ENCODE measurements at regions not wholly inside any gene's neighbourhood (a gene's known extent, or its start where the extent isn't known, plus 50 kb on each side); places are given as distances from the start of the nearest gene placed in this dataset.
"Not testable (repeated sequence)": the region's sequence is repeated elsewhere in the genome, so short reads cannot be mapped to it uniquely, and the experiment has no call there.

GRCh38 chr4:178196751-178197374 is 754.6 kb upstream of the AGA start:
- DNase-seq = no peak

- no peak for DNase-seq
These were observed 756.5 kb upstream of the AGA start for GRCh38 chr4:178198691-178199090.

- no peak for DNase-seq
These were observed 760.2 kb upstream of the AGA start for GRCh38 chr4:178202422-178202821.

GRCh38 chr4:178205826-178206225 is 763.6 kb upstream of the AGA start:
- no peak for DNase-seq

GRCh38 chr4:178215309-178215708 is 773.1 kb upstream of the AGA start:
- DNase-seq = no peak

- no peak for DNase-seq
These were observed 773.5 kb upstream of the AGA start for GRCh38 chr4:178215763-178216162.

GRCh38 chr4:178226421-178226820 is 784.2 kb upstream of the AGA start:
- not testable (repeated sequence) for DNase-seq

GRCh38 chr4:178233906-178234305 is 791.7 kb upstream of the AGA start:
- DNase-seq = no peak

GRCh38 chr4:178240891-178241290 is 798.7 kb upstream of the AGA start:
- DNase-seq = no peak

- DNase-seq = no peak
These were observed 799.4 kb upstream of the AGA start for GRCh38 chr4:178241601-178242118.

- no peak for DNase-seq
These were observed 800.4 kb upstream of the AGA start for GRCh38 chr4:178242655-178243054.

GRCh38 chr4:178244785-178245184 is 802.5 kb upstream of the AGA start:
- DNase-seq = no peak

GRCh38 chr4:178255172-178255571 is 812.9 kb upstream of the AGA start:
- no peak for DNase-seq

GRCh38 chr4:178258603-178259002 is 816.4 kb upstream of the AGA start:
- DNase-seq = no peak

- DNase-seq = no peak
These were observed 817.3 kb upstream of the AGA start for GRCh38 chr4:178259566-178259965.

GRCh38 chr4:178264001-178264400 is 821.8 kb upstream of the AGA start:
- DNase-seq = no peak

GRCh38 chr4:178271386-178271785 is 829.1 kb upstream of the AGA start:
- no peak for DNase-seq

GRCh38 chr4:178273168-178273567 is 830.9 kb upstream of the AGA start:
- DNase-seq = no peak

- DNase-seq = no peak
These were observed 833.6 kb upstream of the AGA start for GRCh38 chr4:178275671-178276360.

- no peak for DNase-seq
These were observed 838.1 kb upstream of the AGA start for GRCh38 chr4:178280362-178280761.

GRCh38 chr4:178288462-178288861 is 846.2 kb upstream of the AGA start:
- DNase-seq = no peak

GRCh38 chr4:178293601-178294000 is 851.4 kb upstream of the AGA start:
- DNase-seq = no peak

- DNase-seq = no peak
These were observed 854.4 kb upstream of the AGA start for GRCh38 chr4:178296669-178297068.

- no peak for DNase-seq
These were observed 864.3 kb upstream of the AGA start for GRCh38 chr4:178306565-178306964.

GRCh38 chr4:178309890-178310289 is 867.7 kb upstream of the AGA start:
- DNase-seq = no peak

All from bone marrow (tissue), 2 donors.